ENCODE measurements at regions not wholly inside any gene's neighbourhood (a gene's known extent, or its start where the extent isn't known, plus 50 kb on each side); places are given as distances from the start of the nearest gene placed in this dataset.

DNA sequence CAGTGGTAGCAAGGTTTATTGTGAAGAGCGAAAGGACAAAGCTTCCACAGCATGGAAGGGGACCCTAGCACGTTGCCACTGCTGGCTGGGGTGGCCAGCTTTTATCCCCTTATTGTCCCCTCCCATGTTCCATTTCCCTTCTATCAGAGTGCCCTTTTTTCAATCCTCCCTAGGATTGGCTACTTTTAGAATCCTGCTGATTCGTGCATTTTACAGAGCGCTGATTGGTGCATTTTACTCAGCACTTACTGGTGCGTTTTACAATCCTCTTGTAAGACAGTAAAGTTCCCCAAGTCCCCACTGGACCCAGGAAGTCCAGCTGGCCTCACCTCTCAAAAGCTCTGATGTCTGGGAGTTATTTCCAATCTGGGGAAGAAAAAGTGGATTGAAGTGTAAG is 90.1 kb downstream of the CD8B2 start:
- TF ChIP-seq, protein P1, sequence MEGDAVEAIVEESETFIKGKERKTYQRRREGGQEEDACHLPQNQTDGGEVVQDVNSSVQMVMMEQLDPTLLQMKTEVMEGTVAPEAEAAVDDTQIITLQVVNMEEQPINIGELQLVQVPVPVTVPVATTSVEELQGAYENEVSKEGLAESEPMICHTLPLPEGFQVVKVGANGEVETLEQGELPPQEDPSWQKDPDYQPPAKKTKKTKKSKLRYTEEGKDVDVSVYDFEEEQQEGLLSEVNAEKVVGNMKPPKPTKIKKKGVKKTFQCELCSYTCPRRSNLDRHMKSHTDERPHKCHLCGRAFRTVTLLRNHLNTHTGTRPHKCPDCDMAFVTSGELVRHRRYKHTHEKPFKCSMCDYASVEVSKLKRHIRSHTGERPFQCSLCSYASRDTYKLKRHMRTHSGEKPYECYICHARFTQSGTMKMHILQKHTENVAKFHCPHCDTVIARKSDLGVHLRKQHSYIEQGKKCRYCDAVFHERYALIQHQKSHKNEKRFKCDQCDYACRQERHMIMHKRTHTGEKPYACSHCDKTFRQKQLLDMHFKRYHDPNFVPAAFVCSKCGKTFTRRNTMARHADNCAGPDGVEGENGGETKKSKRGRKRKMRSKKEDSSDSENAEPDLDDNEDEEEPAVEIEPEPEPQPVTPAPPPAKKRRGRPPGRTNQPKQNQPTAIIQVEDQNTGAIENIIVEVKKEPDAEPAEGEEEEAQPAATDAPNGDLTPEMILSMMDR (IDR thresholded peaks at IDR 0.05): no peak
- no peak for TF ChIP-seq POLR2A (IDR thresholded peaks at IDR 0.05)
